Activated CD4-positive, alpha-beta T cell treated with anti-CD3 and anti-CD28 coated beads for 48 hours (primary cell): ENCODE measurements at regions not wholly inside any gene's neighbourhood (a gene's known extent, or its start where the extent isn't known, plus 50 kb on each side); places are given as distances from the start of the nearest gene placed in this dataset.
A peak's percentile ranks its signal among the peaks of the same experiment; 100 is the strongest.

Experiments used
- DNase-seq: peaks from one replicate; pipeline ENCODE4 v3.0.0-alpha.2; 2020

- DNase-seq: no peak
Observed at GRCh38 chr4:177574446-177574845, 132.2 kb upstream of the AGA start.

- no peak for DNase-seq
Observed at GRCh38 chr4:177579649-177580048, 137.4 kb upstream of the AGA start.

GRCh38 chr4:177582992-177583391 lies 140.8 kb upstream of the AGA start:
- no peak for DNase-seq

GRCh38 chr4:177587989-177588388 lies 145.8 kb upstream of the AGA start:
- DNase-seq: no peak

GRCh38 chr4:177595386-177595785 lies 153.1 kb upstream of the AGA start:
- DNase-seq: no peak

- peak; percentile 62 for DNase-seq
Observed at GRCh38 chr4:177596035-177596434, 153.8 kb upstream of the AGA start.

GRCh38 chr4:177596991-177597390 lies 154.8 kb upstream of the AGA start:
- DNase-seq: no peak

- no peak for DNase-seq
Observed at GRCh38 chr4:177605252-177605651, 163.0 kb upstream of the AGA start.

- DNase-seq: no peak
Observed at GRCh38 chr4:177607111-177607573, 164.9 kb upstream of the AGA start.

- no peak for DNase-seq
Observed at GRCh38 chr4:177611974-177612664, 169.9 kb upstream of the AGA start.

- no peak for DNase-seq
Observed at GRCh38 chr4:177612684-177613083, 170.4 kb upstream of the AGA start.

GRCh38 chr4:177632481-177632880 lies 190.2 kb upstream of the AGA start:
- DNase-seq: no peak

- no peak for DNase-seq
Observed at GRCh38 chr4:177638871-177639270, 196.6 kb upstream of the AGA start.

- no peak for DNase-seq
Observed at GRCh38 chr4:177640864-177641263, 198.6 kb upstream of the AGA start.

GRCh38 chr4:177660223-177660622 lies 218.0 kb upstream of the AGA start:
- no peak for DNase-seq

- no peak for DNase-seq
Observed at GRCh38 chr4:177667687-177668086, 225.4 kb upstream of the AGA start.

- no peak for DNase-seq
Observed at GRCh38 chr4:177671387-177671786, 229.2 kb upstream of the AGA start.

GRCh38 chr4:177671845-177672244 lies 229.6 kb upstream of the AGA start:
- DNase-seq: no peak

GRCh38 chr4:177673985-177674489 lies 231.8 kb upstream of the AGA start:
- DNase-seq: no peak

- no peak for DNase-seq
Observed at GRCh38 chr4:177680308-177680707, 238.1 kb upstream of the AGA start.

GRCh38 chr4:177681902-177682301 lies 239.7 kb upstream of the AGA start:
- no peak for DNase-seq

GRCh38 chr4:177687117-177687516 lies 244.9 kb upstream of the AGA start:
- DNase-seq: no peak

GRCh38 chr4:177692907-177693306 lies 250.7 kb upstream of the AGA start:
- no peak for DNase-seq

- DNase-seq: no peak
Observed at GRCh38 chr4:177696438-177696966, 254.3 kb upstream of the AGA start.
